ENCODE measurements at regions not wholly inside any gene's neighbourhood (a gene's known extent, or its start where the extent isn't known, plus 50 kb on each side); places are given as distances from the start of the nearest gene placed in this dataset.

GRCh38 chrX:17292111-17292527, 82.9 kb upstream of the NHS start:
- H3K4me3 ChIP-seq (replicated peaks; ENCODE audit: insufficient read depth, low read length): no peak overlapping the region
- H3K27ac ChIP-seq (replicated peaks): no peak overlapping the region
- TF ChIP-seq POLR2AphosphoS5 (IDR thresholded peaks at IDR 0.05; ENCODE audit: low read depth): no peak
- no peak for TF ChIP-seq GABPA (IDR thresholded peaks at IDR 0.05; ENCODE audit: low read depth)
- no peak for TF ChIP-seq CTCF (IDR thresholded peaks at IDR 0.05; ENCODE audit: insufficient read depth, low read length)
- no peak for TF ChIP-seq SPI1 (IDR thresholded peaks at IDR 0.05; ENCODE audit: borderline replicate concordance, low read depth)
- TF ChIP-seq REST (IDR thresholded peaks at IDR 0.05; ENCODE audit: insufficient replicate concordance, low read depth): no peak
- no peak for DNase-seq (ENCODE audit: low read depth in 1 of 2, low spot score in 1 of 2)
- no peaks in the 10 kb centered on the region for H3K27me3 ChIP-seq (ENCODE audit: insufficient read depth, poor library complexity, severe bottlenecking)

GRCh38 chrX:17294561-17294960, 80.4 kb upstream of the NHS start:
- Histone ChIP-seq H3K4me3 (replicated peaks; ENCODE audit: insufficient read depth, low read length) (no peak overlapping the region), H3K27ac (replicated peaks) (no peak overlapping the region), H3K27me3 (ENCODE audit: insufficient read depth, poor library complexity, severe bottlenecking) (no peaks in the 10 kb centered on the region)
- DNase-seq (ENCODE audit: low read depth in 1 of 2, low spot score in 1 of 2): no peak
- TF ChIP-seq GABPA (IDR thresholded peaks at IDR 0.05; ENCODE audit: low read depth) (no peak), SPI1 (IDR thresholded peaks at IDR 0.05; ENCODE audit: borderline replicate concordance, low read depth) (no peak), POLR2AphosphoS5 (IDR thresholded peaks at IDR 0.05; ENCODE audit: low read depth) (no peak), REST (IDR thresholded peaks at IDR 0.05; ENCODE audit: insufficient replicate concordance, low read depth) (no peak), CTCF (IDR thresholded peaks at IDR 0.05; ENCODE audit: insufficient read depth, low read length) (no peak)

- no peaks in the 10 kb centered on the region for H3K27me3 ChIP-seq (ENCODE audit: insufficient read depth, poor library complexity, severe bottlenecking)
- TF ChIP-seq REST (IDR thresholded peaks at IDR 0.05; ENCODE audit: insufficient replicate concordance, low read depth) (no peak), POLR2AphosphoS5 (IDR thresholded peaks at IDR 0.05; ENCODE audit: low read depth) (no peak), SPI1 (IDR thresholded peaks at IDR 0.05; ENCODE audit: borderline replicate concordance, low read depth) (no peak), GABPA (IDR thresholded peaks at IDR 0.05; ENCODE audit: low read depth) (no peak), CTCF (IDR thresholded peaks at IDR 0.05; ENCODE audit: insufficient read depth, low read length) (no peak)
- H3K27ac ChIP-seq (replicated peaks): no peak overlapping the region
- no peak for DNase-seq (ENCODE audit: low read depth in 1 of 2, low spot score in 1 of 2)
- H3K4me3 ChIP-seq (replicated peaks; ENCODE audit: insufficient read depth, low read length): no peak overlapping the region
Observed at GRCh38 chrX:17295791-17296190, 79.2 kb upstream of the NHS start.

Measured in HL-60 (cell line).